Neutrophil (primary cell): ENCODE measurements at regions not wholly inside any gene's neighbourhood (a gene's known extent, or its start where the extent isn't known, plus 50 kb on each side); places are given as distances from the start of the nearest gene placed in this dataset.

Source experiments
- H3K27ac ChIP-seq: fragments of 200-600 bp; sonication (generic); 2 replicates; pipeline ENCODE4 v1.5.1; 2016; ENCODE audit warnings: mild to moderate bottlenecking, moderate library complexity
- H3K27me3 ChIP-seq: fragments of 200-600 bp; sonication (generic); 2 replicates; pipeline ENCODE4 v1.6.0; 2016; ENCODE audit warnings: mild to moderate bottlenecking
- H3K36me3 ChIP-seq: fragments of 200-600 bp; sonication (generic); 2 replicates; pipeline ENCODE4 v1.5.1; 2017
- H3K4me1 ChIP-seq, 2 experiments: fragments of 200-600 bp in 1 of 2; sonication (generic) in 1 of 2; 1 replicate in 1 of 2; 2 replicates in 1 of 2; pipeline versions ENCODE4 v1.5.1 to v1.6.1; 2013 to 2016; ENCODE audit warnings: low read depth in 1 of 2, low read length in 1 of 2, mild to moderate bottlenecking in 1 of 2, moderate library complexity in 1 of 2; ENCODE audit not compliant: control insufficient read depth in 1 of 2, insufficient read depth in 1 of 2
- H3K4me3 ChIP-seq, 2 experiments: fragments of 200-600 bp in 1 of 2; sonication (generic) in 1 of 2; 1 replicate in 1 of 2; 2 replicates in 1 of 2; pipeline ENCODE4 v1.5.1; 2013 to 2016; ENCODE audit warnings: low read depth in 1 of 2, low read length in 1 of 2, mild to moderate bottlenecking in 1 of 2, moderate library complexity in 1 of 2
- H3K9me3 ChIP-seq: fragments of 200-600 bp; sonication (generic); 2 replicates; pipeline ENCODE4 v1.5.1; 2016
- CTCF ChIP-seq: fragments of 200-600 bp; sonication (generic); IDR thresholded peaks from 2 replicates; pipeline ENCODE4 v1.5.1; 2016; ENCODE audit warnings: antibody characterized with exemption

- H3K4me1 ChIP-seq, result no peaks in the 10 kb centered on the region
- no peaks in the 10 kb centered on the region for H3K27me3 ChIP-seq
- H3K36me3 ChIP-seq, result no peaks in the 10 kb centered on the region
- no peak for TF ChIP-seq CTCF
- H3K27ac ChIP-seq, result no peak overlapping the region
- H3K9me3 ChIP-seq, result no peaks in the 10 kb centered on the region
- H3K4me3 ChIP-seq, result no peak overlapping the region
Observed at GRCh38 chr9:27653246-27653645, 80.0 kb upstream of the C9orf72 start.

GRCh38 chr9:27653957-27654356 lies 80.7 kb upstream of the C9orf72 start:
- no peak overlapping the region for H3K4me3 ChIP-seq
- no peak for TF ChIP-seq CTCF
- H3K36me3 ChIP-seq, result no peaks in the 10 kb centered on the region
- H3K27ac ChIP-seq, result no peak overlapping the region
- no peaks in the 10 kb centered on the region for H3K27me3 ChIP-seq
- no peaks in the 10 kb centered on the region for H3K4me1 ChIP-seq
- H3K9me3 ChIP-seq, result no peaks in the 10 kb centered on the region

- Histone ChIP-seq H3K9me3 (no peaks in the 10 kb centered on the region), H3K27ac (no peak overlapping the region), H3K4me1 (no peaks in the 10 kb centered on the region), H3K4me3 (no peak overlapping the region), H3K27me3 (no peaks in the 10 kb centered on the region), H3K36me3 (no peaks in the 10 kb centered on the region)
- TF ChIP-seq CTCF, result no peak
Observed at GRCh38 chr9:27654629-27655285, 81.5 kb upstream of the C9orf72 start.

GRCh38 chr9:27655441-27655840 lies 82.2 kb upstream of the C9orf72 start:
- no peak overlapping the region for H3K27ac ChIP-seq
- H3K4me3 ChIP-seq, result no peak overlapping the region
- no peaks in the 10 kb centered on the region for H3K4me1 ChIP-seq
- no peaks in the 10 kb centered on the region for H3K9me3 ChIP-seq
- H3K27me3 ChIP-seq, result no peaks in the 10 kb centered on the region
- H3K36me3 ChIP-seq, result no peaks in the 10 kb centered on the region
- TF ChIP-seq CTCF, result no peak

- Histone ChIP-seq H3K27me3 (no peaks in the 10 kb centered on the region), H3K4me1 (no peaks in the 10 kb centered on the region), H3K27ac (no peak overlapping the region), H3K36me3 (no peaks in the 10 kb centered on the region), H3K4me3 (no peak overlapping the region), H3K9me3 (no peaks in the 10 kb centered on the region)
- TF ChIP-seq CTCF, result no peak
Observed at GRCh38 chr9:27659001-27659400, 85.7 kb upstream of the C9orf72 start.
